Adrenal gland (tissue), 5 donors: ENCODE measurements at regions not wholly inside any gene's neighbourhood (a gene's known extent, or its start where the extent isn't known, plus 50 kb on each side); places are given as distances from the start of the nearest gene placed in this dataset.

Experiments
- POLR2A ChIP-seq, 2 donors: fragments of 450-650 bp; IDR thresholded peaks; one replicate each; pipeline ENCODE4 v1.6.1; 2017; ENCODE audit warnings: antibody characterized with exemption in 2 of 2, mild to moderate bottlenecking in 2 of 2, moderate library complexity in 1 of 2
- TF ChIP-seq, protein P1 (sequence below), 6 experiments: fragments of 450-650 bp in 4 of 6; fragments of 200-600 bp in 2 of 6; sonication (generic) in 1 of 6; IDR thresholded peaks; 1 replicate in 5 of 6; 2 replicates in 1 of 6; pipeline versions ENCODE4 v1.5.1 to v1.8.0; 2016 to 2021; ENCODE audit warnings: antibody characterized with exemption in 6 of 6, mild to moderate bottlenecking in 2 of 6, moderate library complexity in 1 of 6
- donor health status: DM: no; HTN: no; CAD: no.

DNA sequence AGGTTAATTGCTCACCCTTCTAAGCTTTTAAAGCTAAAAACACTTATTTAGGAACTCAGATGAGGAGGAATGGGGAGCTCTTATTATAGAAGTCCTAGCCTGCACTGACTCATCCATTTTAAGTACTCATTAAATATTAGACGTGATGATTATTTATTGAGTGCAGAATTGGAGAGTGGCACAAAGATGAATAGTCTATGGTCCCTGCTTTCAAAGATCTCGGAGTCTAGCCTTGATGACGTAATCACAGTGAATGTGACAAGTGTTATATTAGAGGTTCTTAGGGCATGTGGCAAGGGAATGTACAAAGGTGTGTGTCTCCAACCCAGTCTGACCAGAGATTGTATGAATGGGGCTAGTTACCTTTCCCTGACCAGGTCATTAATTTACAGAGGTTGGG, 68.7 kb upstream of the CD83 start:
- TF ChIP-seq POLR2A (IDR thresholded peaks at IDR 0.05), result no peak
- TF ChIP-seq, protein P1, sequence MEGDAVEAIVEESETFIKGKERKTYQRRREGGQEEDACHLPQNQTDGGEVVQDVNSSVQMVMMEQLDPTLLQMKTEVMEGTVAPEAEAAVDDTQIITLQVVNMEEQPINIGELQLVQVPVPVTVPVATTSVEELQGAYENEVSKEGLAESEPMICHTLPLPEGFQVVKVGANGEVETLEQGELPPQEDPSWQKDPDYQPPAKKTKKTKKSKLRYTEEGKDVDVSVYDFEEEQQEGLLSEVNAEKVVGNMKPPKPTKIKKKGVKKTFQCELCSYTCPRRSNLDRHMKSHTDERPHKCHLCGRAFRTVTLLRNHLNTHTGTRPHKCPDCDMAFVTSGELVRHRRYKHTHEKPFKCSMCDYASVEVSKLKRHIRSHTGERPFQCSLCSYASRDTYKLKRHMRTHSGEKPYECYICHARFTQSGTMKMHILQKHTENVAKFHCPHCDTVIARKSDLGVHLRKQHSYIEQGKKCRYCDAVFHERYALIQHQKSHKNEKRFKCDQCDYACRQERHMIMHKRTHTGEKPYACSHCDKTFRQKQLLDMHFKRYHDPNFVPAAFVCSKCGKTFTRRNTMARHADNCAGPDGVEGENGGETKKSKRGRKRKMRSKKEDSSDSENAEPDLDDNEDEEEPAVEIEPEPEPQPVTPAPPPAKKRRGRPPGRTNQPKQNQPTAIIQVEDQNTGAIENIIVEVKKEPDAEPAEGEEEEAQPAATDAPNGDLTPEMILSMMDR (IDR thresholded peaks at IDR 0.05), result no peak
